Right cardiac atrium (tissue), 5 donors: ENCODE measurements at regions not wholly inside any gene's neighbourhood (a gene's known extent, or its start where the extent isn't known, plus 50 kb on each side); places are given as distances from the start of the nearest gene placed in this dataset.

Experiments
- ATAC-seq, 2 donors: fragments of 200-7000 bp; cut with Tn5 transposase; one replicate each; pipeline versions ENCODE4 v1.8.0 to v1.9.1; 2020; ENCODE audit warnings: moderate library complexity in 2 of 2, mild to moderate bottlenecking in 1 of 2
- DNase-seq, 3 donors: peaks; one replicate each; pipeline ENCODE4 v3.0.0-alpha.2; 2020
- H3K27ac ChIP-seq: one replicate; pipeline ENCODE4 v1.5.1; 2013; ENCODE audit warnings: mild to moderate bottlenecking, low read length, control low read depth, moderate library complexity
- H3K27me3 ChIP-seq: one replicate; pipeline ENCODE4 v1.6.1; 2013; ENCODE audit not compliant: control insufficient read depth, insufficient read depth
- H3K4me1 ChIP-seq: one replicate; pipeline ENCODE4 v1.6.1; 2013; ENCODE audit warnings: low read length; ENCODE audit not compliant: control insufficient read depth, insufficient read depth
- H3K4me3 ChIP-seq: one replicate; pipeline ENCODE4 v1.5.1; 2013; ENCODE audit warnings: low read length, control low read depth
- H3K9me3 ChIP-seq: one replicate; pipeline ENCODE4 v1.6.1; 2013; ENCODE audit warnings: low read length; ENCODE audit not compliant: control insufficient read depth
- WGBS: extraction: QIAGEN DNeasy Blood & Tissue Kit; methylation state at CpG from one replicate; pipeline ENCODE4 v1.1.7; 2013; 5-methylcytosine and 5-hydroxymethylcytosine counted together
- intact Hi-C, 4 donors: fragments of 100-400 bp; cut with DNase I; formaldehyde crosslinking; loops; one replicate each; pipeline versions ENCODE4 v1.11.0 to v1.14.0; 2022 to 2023
- donor health status: healthy with polysubstance abuse.
- donor health status: DM: no; HTN: yes; CAD: no.
- donor health status: DM: no; HTN: no; CAD: no.
- donor health status: DM: no; HTN: yes; CAD: no; lungs with severe emphysema.
- donor health status: DM: yes; HTN: yes; CAD: no.

- Histone ChIP-seq H3K9me3 (no peaks in the 10 kb centered on the region), H3K4me3 (no peak overlapping the region), H3K27me3 (no peaks in the 10 kb centered on the region), H3K4me1 (no peaks in the 10 kb centered on the region), H3K27ac (no peak overlapping the region)
- WGBS, result 33% methylated on average over 1 of the region's 1 CpG
- no peak for DNase-seq
- intact Hi-C loops, result no loop called here
- no peak for ATAC-seq
These were observed 204.2 kb upstream of the CASK start for GRCh38 chrX:42127563-42127962.

GRCh38 chrX:42123369-42123768 is 200.0 kb upstream of the CASK start:
- 85% methylated on average over 4 of the region's 4 CpGs for WGBS
- H3K4me3 ChIP-seq, result no peak overlapping the region
- no peaks in the 10 kb centered on the region for H3K9me3 ChIP-seq
- peaks cover 1% of the 10 kb centered on the region for H3K4me1 ChIP-seq
- DNase-seq (no peak), ATAC-seq (no peak)
- no peaks in the 10 kb centered on the region for H3K27me3 ChIP-seq
- intact Hi-C loops, result no loop called here
- H3K27ac ChIP-seq, result no peak overlapping the region

GRCh38 chrX:42119076-42119475 is 195.7 kb upstream of the CASK start:
- intact Hi-C loops, result no loop called here
- peaks cover 1% of the 10 kb centered on the region for H3K4me1 ChIP-seq
- no peaks in the 10 kb centered on the region for H3K9me3 ChIP-seq
- no peak for DNase-seq
- no peak overlapping the region for H3K27ac ChIP-seq
- WGBS, result 72% methylated on average over 1 of the region's 1 CpG
- no peak overlapping the region for H3K4me3 ChIP-seq
- H3K27me3 ChIP-seq, result no peaks in the 10 kb centered on the region
- ATAC-seq, result peak in 1 of 2 donors; percentile 33

GRCh38 chrX:42117318-42117717 is 194.0 kb upstream of the CASK start:
- H3K9me3 ChIP-seq, result no peaks in the 10 kb centered on the region
- H3K27ac ChIP-seq, result no peak overlapping the region
- no peak overlapping the region for H3K4me3 ChIP-seq
- intact Hi-C loops, result no loop called here
- no peak for ATAC-seq
- H3K27me3 ChIP-seq, result no peaks in the 10 kb centered on the region
- peaks cover 1% of the 10 kb centered on the region for H3K4me1 ChIP-seq
- DNase-seq, result no peak
- 84% methylated on average over 2 of the region's 2 CpGs for WGBS

- 97% methylated on average over 2 of the region's 2 CpGs for WGBS
These were observed 186.1 kb upstream of the CASK start for GRCh38 chrX:42109428-42109827.

GRCh38 chrX:42107495-42108488 is 184.4 kb upstream of the CASK start:
- Histone ChIP-seq H3K4me3 (no peak overlapping the region), H3K9me3 (no peaks in the 10 kb centered on the region), H3K27me3 (no peaks in the 10 kb centered on the region), H3K4me1 (no peaks in the 10 kb centered on the region), H3K27ac (no peak overlapping the region)
- WGBS, result 77% methylated on average over 8 of the region's 8 CpGs
- no peak for DNase-seq
- intact Hi-C loops, result no loop called here
- ATAC-seq, result no peak

More at GRCh38 chrX:42109428-42109827, 186.1 kb upstream of the CASK start:
- Histone ChIP-seq H3K4me1 (no peaks in the 10 kb centered on the region), H3K4me3 (no peak overlapping the region), H3K27ac (no peak overlapping the region), H3K27me3 (no peaks in the 10 kb centered on the region), H3K9me3 (no peaks in the 10 kb centered on the region)
- DNase-seq, result no peak
- intact Hi-C loops, result no loop called here
- no peak for ATAC-seq

- no peaks in the 10 kb centered on the region for H3K4me1 ChIP-seq
- ATAC-seq (no peak), DNase-seq (no peak)
- intact Hi-C loops, result no loop called here
- no peaks in the 10 kb centered on the region for H3K9me3 ChIP-seq
- no peaks in the 10 kb centered on the region for H3K27me3 ChIP-seq
- no peak overlapping the region for H3K27ac ChIP-seq
- H3K4me3 ChIP-seq, result no peak overlapping the region
- WGBS, result 95% methylated on average over 2 of the region's 2 CpGs
These were observed 183.2 kb upstream of the CASK start for GRCh38 chrX:42106556-42106955.

GRCh38 chrX:42102586-42103282 is 179.4 kb upstream of the CASK start:
- peak; percentile 64 to 82 for ATAC-seq
- intact Hi-C loops, result no loop called here

GRCh38 chrX:42098900-42099299 is 175.5 kb upstream of the CASK start:
- Histone ChIP-seq H3K4me1 (no peaks in the 10 kb centered on the region), H3K9me3 (no peaks in the 10 kb centered on the region), H3K27me3 (no peaks in the 10 kb centered on the region), H3K4me3 (no peak overlapping the region), H3K27ac (no peak overlapping the region)
- ATAC-seq (peak; percentile 60 to 63), DNase-seq (peak; percentile 33 to 63 (median 52))
- intact Hi-C loops, result no loop called here
- 27% methylated on average over 10 of the region's 11 CpGs for WGBS

More at GRCh38 chrX:42102586-42103282, 179.4 kb upstream of the CASK start:
- H3K27me3 ChIP-seq, result no peaks in the 10 kb centered on the region
- no peak for DNase-seq
- no peaks in the 10 kb centered on the region for H3K9me3 ChIP-seq
- H3K4me1 ChIP-seq, result no peaks in the 10 kb centered on the region
- no peak overlapping the region for H3K27ac ChIP-seq
- 66% methylated on average over 4 of the region's 4 CpGs for WGBS
- no peak overlapping the region for H3K4me3 ChIP-seq

GRCh38 chrX:42097486-42097885 is 174.1 kb upstream of the CASK start:
- Histone ChIP-seq H3K9me3 (no peaks in the 10 kb centered on the region), H3K4me1 (no peaks in the 10 kb centered on the region), H3K4me3 (no peak overlapping the region), H3K27ac (no peak overlapping the region), H3K27me3 (no peaks in the 10 kb centered on the region)
- 93% methylated on average over 4 of the region's 4 CpGs for WGBS
- ATAC-seq (no peak), DNase-seq (no peak)
- intact Hi-C loops, result no loop called here

GRCh38 chrX:42096265-42096920 is 173.0 kb upstream of the CASK start:
- Histone ChIP-seq H3K4me1 (no peaks in the 10 kb centered on the region), H3K27me3 (no peaks in the 10 kb centered on the region), H3K4me3 (no peak overlapping the region), H3K9me3 (no peaks in the 10 kb centered on the region), H3K27ac (no peak overlapping the region)
- DNase-seq (peak; percentile 46 to 56 (median 49)), ATAC-seq (peak; percentile 71 to 86)
- 43% methylated on average over 9 of the region's 9 CpGs for WGBS
- intact Hi-C loops, result no loop called here
